Upper lobe of left lung (tissue), 4 donors: ENCODE measurements at regions not wholly inside any gene's neighbourhood (a gene's known extent, or its start where the extent isn't known, plus 50 kb on each side); places are given as distances from the start of the nearest gene placed in this dataset.

Experiments
- CTCF ChIP-seq, 6 experiments: fragments of 450-650 bp in 4 of 6; fragments of 200-600 bp in 2 of 6; sonication (generic) in 2 of 6; IDR thresholded peaks; one replicate each; pipeline ENCODE4 v1.5.1; 2016 to 2019; ENCODE audit warnings: antibody characterized with exemption in 6 of 6
- POLR2A ChIP-seq, 4 donors: fragments of 450-650 bp; IDR thresholded peaks; one replicate each; pipeline ENCODE4 v1.5.1; 2016 to 2017; ENCODE audit warnings: antibody characterized with exemption in 4 of 4, mild to moderate bottlenecking in 2 of 4

- TF ChIP-seq CTCF (IDR thresholded peaks at IDR 0.05) (no peak), POLR2A (IDR thresholded peaks at IDR 0.05) (no peak)
Measured at GRCh38 chr2:7353571-7353970, 436.4 kb downstream of the RNF144A start.
